Caki2 (cell line): ENCODE measurements at regions not wholly inside any gene's neighbourhood (a gene's known extent, or its start where the extent isn't known, plus 50 kb on each side); places are given as distances from the start of the nearest gene placed in this dataset.

Experiments
- DNase-seq: peaks from one replicate; pipeline ENCODE4 v3.0.0-alpha.2; 2015; ENCODE audit warnings: low read depth
- in situ Hi-C: cut with HindIII; loops from 2 replicates; pipeline ENCODE4 v1.10.0; 2016; ENCODE audit warnings: low sequenced_read_pairs, low pct_unique_long_range_greater_than_20kb, mixed read lengths

DNA sequence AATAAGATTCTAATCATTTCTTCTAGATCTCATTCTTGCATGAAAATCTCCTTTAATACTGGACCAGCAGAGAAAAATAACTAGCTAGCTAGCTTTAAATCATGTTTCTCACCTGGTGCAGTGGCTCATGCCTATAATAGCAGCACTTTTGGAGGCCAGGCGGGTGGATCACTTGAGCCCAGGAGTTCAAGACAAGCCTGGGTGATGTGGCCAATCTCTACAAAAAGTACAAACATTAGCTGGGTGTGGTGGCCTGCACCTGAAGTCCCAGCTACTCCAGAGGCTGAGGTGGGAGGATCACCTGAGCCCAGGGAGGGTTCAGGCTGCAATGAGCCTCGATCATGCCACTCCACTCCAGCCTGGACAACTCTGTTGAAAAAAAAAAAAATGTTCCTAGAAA, 99.2 kb downstream of the BAMBI start:
- no peak for DNase-seq
- in situ Hi-C loops, result no loop called here

- DNase-seq, result no peak
- in situ Hi-C loops, result no loop called here
Measured at GRCh38 chr10:28777911-28778310, 100.6 kb downstream of the BAMBI start.

- in situ Hi-C loops, result no loop called here
- DNase-seq, result peak; percentile 67
Measured at GRCh38 chr10:28778524-28778923, 101.2 kb downstream of the BAMBI start.

DNA sequence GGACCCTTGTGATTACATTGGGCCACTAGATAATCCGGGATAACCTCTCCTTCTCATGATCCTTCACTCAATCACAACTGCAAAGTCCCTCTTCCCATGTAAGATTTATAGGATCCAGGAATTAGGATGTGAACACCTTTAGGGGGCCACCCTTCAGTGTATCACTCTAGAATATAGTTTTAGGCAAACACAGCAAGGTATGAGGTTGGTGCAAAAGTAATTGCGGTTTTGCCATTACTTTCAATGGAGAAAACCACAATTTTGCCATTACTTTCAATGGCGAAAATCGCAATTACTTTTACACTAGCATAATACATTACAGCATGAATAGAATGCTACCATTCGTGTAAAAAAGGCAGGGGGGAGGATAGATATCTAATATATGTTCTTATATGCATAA, 104.0 kb downstream of the BAMBI start:
- in situ Hi-C loops, result no loop called here
- DNase-seq, result no peak

DNA sequence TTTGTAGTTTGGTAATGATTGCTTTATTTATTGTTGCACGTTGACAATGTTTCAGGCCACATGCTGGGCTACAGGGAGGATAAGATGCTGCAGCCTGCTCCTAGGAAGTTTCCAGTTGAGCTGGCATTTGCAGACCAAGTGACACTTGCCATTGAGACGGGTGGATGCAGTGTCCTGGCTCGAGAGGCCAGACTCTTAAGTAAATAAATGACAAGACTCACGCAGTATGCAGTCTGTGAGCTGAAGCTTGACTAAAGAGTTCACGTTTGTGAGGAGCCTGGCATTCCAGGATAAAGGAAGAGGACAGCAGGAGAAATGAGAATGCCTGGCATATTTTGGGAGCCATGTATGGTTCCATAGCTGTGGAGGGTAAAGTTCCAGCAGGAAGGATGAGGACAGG, 105.8 kb downstream of the BAMBI start:
- in situ Hi-C loops, result no loop called here
- DNase-seq, result peak; percentile 73

DNA sequence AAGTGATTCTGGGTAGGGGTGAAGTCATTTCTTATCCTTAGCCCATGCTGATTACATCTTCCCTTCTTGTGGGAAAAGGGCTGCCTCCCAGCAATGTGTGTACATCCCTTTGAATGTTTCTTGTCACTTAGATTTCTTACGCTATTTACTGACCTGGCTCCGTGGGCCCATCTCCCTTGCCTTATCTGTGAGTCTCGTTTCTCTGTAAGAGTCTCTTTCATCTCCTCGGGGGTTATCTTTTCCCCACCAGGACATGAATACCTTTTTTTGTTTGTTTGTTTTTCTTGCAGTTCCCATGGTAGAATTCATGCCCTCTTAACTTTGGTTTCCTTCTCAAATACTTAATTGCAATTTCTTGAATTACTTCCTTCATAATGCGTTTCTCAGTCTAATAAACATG, 107.7 kb downstream of the BAMBI start:
- in situ Hi-C loops, result no loop called here
- DNase-seq, result peak; percentile 30

DNA sequence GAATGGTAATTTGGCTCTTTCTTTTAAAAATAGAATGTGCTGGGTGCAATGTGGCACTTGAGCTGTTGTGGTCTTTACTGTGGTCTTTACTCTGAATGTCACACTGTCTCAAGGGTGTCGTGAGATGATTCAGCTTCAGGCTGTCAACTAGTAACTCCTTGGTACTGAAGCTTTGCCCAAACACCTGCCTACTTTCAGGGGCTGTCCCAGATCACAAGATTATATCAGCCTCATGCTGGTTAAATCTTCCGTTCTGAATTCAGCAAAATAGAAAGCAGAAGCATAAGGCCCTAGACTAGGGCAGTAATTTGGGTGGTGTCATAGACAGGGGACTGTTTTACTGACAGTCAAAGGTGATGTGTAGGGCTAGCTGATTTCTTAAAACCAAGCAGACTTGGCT, 110.9 kb downstream of the BAMBI start:
- in situ Hi-C loops, result no loop called here
- DNase-seq, result no peak

DNA sequence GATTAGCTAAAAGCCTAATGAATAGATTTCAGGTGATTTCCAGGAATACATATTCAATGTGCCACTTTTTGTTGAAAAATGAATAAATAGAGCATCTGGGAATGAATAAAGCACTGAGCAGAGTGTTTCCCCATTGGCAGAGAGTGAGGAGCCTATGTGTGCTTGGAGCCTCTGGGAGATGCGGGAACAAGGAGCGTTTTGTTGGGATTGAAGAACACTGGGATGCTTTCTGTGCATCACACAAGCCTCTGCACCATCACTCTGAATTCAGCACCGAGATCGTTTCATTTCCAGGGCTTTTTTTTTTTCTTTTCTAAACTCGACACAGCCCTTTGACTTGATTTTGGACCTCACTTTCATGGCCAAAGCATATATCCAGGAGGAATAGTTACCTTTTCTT, 111.4 kb downstream of the BAMBI start:
- no peak for DNase-seq
- in situ Hi-C loops, result no loop called here

- in situ Hi-C loops, result no loop called here
- DNase-seq, result no peak
Measured at GRCh38 chr10:28790146-28790545, 112.8 kb downstream of the BAMBI start.

DNA sequence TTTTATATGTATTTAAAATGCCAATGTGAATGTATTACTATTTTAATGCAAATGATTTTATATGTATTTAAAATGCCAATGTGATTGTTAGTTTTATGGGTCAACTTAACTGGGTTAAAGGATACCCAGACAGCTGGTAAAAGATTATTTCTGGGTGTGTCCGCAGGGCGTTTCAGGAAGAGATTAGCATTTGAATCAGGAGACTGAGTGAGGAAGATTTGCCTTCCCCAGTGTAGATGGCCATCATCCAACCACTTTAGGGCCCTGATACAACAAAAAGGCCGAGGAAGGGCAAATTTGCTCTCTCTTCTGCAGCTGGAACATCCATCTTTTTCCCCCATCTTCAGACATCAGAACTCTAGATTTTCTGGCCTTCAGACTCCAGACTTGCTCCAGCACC, 116.2 kb downstream of the BAMBI start:
- in situ Hi-C loops, result no loop called here
- DNase-seq, result no peak

- in situ Hi-C loops, result no loop called here
- no peak for DNase-seq
Measured at GRCh38 chr10:28794986-28795385, 117.7 kb downstream of the BAMBI start.

DNA sequence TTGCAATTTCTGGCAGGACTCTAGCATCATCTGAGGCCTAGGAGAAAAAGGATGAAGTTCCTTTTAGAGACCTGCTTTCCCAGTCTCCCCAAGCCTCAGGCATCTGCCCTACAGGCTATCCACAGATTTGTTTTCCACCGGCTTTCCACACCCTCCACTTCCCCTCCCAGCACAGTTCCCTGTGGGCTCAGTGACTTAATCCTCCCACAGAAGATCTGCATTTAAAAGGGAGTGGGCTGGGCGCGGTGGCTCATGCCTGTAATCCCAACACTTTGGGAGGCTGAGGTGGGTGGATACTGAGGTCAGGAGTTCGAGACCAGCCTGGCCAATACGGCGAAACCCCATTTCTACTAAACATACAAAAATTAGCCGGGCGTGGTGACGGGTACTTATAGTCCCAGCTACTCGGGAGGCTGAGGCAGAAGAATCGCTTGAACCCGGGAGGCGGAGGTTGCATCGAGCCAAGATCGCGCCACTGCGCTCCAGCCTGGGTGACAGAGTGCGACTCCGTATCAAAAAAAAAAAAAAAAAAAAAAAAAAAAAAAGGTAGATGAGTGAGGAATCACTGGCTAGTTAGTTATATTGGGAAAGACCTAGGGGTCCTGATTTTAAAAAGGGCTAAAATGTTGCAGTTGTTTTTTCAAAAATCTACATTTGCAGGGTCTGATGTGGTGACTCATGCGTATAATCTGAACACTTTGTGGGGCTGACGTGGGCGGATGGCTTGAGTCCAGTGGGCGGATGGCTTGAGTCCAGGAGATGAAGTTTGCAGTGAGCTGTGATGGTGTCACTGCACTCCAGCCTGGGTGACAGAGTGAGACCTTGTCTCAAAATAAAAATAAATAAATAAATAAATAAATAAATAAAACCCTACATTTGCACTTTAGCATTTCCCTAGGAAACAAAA, 119.5 kb downstream of the BAMBI start:
- no peak for DNase-seq
- in situ Hi-C loops, result no loop called here

DNA sequence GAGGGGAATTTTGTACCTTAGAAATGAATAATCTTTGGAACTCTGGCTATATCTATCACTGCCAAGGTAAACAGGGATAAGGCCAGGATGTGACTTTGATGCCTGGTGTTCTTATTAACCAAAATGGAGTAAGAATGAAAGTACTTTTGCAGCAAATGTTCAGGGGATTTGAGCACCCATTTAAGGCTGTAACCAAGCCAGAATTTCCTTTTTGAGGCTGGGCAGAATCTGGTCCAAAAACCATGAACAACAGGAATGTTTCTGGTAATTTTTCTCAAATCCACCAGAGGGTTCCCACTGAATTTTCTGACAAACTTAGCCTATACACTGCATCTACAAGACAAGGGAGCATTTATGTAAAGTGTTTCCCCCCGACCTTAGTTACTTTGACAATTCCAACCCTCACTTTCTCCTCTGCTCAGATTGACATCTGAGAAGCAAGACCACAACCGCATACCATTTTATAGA, 120.6 kb downstream of the BAMBI start:
- DNase-seq, result no peak
- in situ Hi-C loops, result no loop called here

DNA sequence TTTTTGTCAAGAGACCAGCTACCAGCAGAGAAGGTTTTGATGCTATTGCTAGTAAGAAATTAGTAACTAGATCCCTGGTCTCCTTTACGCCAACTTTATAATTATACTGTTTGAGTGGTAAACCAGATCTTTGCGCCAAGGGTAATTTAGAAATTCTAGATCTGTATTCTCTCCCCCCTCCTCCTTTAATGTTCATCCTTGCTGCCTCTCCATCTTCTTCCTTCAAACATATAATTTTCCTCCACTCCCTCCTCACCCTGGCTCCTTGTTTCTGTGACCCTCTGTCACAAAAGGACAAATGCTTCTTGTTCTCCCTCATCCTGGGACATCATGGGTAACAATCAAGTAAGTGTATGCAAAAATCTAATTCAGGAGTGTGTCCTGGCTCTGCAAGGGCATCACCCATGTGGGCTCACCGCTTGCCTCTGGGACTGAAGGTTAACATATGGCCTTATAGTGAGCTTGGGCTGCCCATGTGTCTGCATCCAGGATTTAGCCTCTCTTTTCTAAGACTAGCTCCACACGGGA, 121.2 kb downstream of the BAMBI start:
- in situ Hi-C loops, result no loop called here
- DNase-seq, result no peak

- no peak for DNase-seq
- in situ Hi-C loops, result no loop called here
Measured at GRCh38 chr10:28798964-28799363, 121.6 kb downstream of the BAMBI start.

DNA sequence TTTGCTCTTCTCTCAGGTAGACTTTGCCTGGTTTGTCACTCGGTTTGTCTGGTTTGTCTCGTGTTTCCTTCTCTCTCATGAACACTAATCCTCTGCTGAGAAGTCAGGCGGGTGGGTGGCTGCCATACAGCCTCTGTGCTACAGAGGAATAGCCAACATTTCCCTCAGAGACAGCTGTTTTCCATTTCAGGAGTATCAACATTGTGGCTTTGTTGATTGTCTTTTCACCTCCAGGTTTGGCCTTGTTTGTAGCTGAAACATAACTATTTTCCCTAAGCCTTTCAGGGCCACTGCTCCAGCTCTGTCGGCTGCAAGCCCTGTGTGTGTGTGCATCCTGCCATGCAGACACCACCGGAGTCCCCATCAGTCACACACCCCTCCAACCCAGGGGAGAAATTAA, 122.8 kb downstream of the BAMBI start:
- no peak for DNase-seq
- in situ Hi-C loops, result no loop called here

GRCh38 chr10:28801247-28801646, 123.9 kb downstream of the BAMBI start:
- in situ Hi-C loops, result no loop called here
- no peak for DNase-seq

DNA sequence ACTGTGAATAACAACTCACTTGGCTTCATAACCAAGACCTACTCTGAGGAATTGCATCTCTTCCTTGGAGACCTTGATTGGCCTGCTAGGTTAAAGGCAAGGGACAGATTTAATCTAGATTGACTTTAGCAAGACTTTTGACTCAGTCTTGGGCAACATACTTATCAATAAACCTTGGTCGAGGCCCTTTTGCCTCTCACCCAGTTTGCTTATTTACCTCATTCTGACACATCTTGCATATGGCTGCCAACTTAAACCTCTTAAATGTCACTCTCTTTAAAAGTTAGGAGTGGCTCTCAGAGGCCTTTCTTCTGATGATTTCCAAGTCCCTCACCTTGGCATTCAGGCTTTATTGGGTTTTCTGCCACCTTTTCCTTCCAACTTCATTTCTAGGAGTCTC, 124.5 kb downstream of the BAMBI start:
- no peak for DNase-seq
- in situ Hi-C loops, result no loop called here

- in situ Hi-C loops, result no loop called here
- DNase-seq, result no peak
Measured at GRCh38 chr10:28805390-28805789, 128.1 kb downstream of the BAMBI start.

- no peak for DNase-seq
- in situ Hi-C loops, result no loop called here
Measured at GRCh38 chr10:28806488-28806941, 129.2 kb downstream of the BAMBI start.
